Smooth muscle cell of the brain vasculature (primary cell): ENCODE measurements at regions not wholly inside any gene's neighbourhood (a gene's known extent, or its start where the extent isn't known, plus 50 kb on each side); places are given as distances from the start of the nearest gene placed in this dataset.
"Not testable (repeated sequence)": the region's sequence is repeated elsewhere in the genome, so short reads cannot be mapped to it uniquely, and the experiment has no call there.

Source experiments
- DNase-seq: peaks from one replicate; pipeline ENCODE4 v3.0.0-alpha.2; 2012; ENCODE audit warnings: low read depth, low spot score

DNA sequence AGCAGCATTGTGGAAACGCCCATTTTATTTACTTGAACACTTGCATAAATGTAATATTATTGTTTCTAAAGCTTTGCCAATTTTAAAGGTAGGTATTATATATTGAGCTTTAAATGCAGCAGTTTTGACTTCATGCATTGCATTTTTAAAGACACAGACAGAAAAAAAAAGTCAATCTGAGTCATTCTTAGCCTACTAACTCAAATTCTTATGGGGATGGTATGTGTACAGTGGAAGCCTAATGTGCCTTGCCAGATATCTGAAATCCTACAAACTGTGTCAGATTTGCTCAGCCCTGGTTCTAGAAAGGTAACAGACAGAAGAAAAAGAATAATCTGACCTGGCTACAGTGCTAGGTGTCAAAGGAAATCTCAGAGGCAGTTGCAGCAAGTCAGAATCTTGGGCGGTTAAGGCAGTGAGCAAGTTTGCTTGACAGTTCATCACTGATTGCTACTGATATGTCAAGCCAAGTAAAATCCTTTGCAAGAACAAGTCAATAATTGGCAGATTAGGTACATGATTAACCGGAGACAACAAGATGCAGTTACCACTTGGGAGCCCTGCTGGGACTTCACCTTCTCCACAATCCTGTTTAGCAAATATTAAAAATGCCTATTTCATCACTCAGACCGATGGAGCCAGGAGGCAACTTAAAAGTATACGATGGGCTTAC, 224.8 kb upstream of the WWC1 start:
- no peak for DNase-seq

DNA sequence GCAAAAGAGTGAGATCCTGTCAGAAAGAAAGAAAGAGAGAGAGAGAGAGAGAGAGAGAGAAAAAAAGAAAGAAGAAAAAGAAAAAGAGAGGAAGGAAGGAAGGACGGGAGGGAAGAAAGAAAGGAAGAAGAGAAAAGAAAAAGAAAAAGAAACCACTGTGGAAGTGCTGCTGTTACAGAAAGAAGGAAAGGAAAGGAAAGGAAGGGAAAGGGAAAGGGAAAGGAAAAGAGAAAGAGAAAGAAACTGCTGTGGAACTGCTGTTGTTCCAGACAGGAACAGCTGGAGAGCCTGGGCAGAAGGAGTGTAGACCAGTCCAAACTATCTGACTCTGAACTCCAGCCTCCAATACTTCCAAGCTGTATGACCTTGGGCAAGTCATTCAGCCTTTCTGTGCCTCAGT, 220.7 kb upstream of the WWC1 start:
- DNase-seq = no peak

DNA sequence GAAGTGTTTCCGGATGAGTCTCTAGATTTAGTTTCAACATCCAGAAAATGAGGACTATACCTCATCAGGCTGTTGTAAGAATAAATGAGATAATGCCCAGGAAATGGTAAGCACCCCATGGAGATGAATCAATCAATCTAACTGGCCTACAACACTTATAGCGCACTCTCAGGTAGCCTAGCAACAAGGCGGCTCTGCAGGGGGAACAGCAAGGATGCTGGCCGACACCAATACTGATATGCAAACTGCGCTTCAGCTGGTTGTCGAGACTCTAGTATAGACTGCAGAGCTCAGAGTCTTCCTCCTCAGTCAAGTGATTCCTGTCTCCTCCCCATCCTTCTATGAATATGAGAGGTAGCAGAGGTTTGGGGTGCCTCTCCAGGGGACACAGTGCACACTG, 218.8 kb upstream of the WWC1 start:
- DNase-seq = no peak

DNA sequence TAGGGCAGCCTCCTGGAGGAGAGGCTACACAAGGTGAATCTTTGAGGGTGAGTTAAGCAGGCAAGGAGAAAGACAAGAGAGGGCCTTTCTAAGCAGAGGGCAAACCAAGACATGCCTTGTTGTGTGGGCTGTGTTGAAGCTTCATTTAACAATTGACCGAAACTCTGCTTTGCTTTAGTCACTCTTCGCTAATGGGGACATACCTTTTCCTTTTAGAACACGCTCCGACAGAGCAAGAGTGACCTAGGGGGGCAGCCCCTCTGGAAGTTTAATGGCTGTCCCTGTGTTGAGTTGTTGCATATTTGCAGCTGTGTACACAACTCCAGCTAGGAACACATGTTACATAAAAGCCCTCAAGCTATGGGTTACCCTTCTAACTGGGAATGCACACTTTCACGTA, 218.1 kb upstream of the WWC1 start:
- no peak for DNase-seq

DNA sequence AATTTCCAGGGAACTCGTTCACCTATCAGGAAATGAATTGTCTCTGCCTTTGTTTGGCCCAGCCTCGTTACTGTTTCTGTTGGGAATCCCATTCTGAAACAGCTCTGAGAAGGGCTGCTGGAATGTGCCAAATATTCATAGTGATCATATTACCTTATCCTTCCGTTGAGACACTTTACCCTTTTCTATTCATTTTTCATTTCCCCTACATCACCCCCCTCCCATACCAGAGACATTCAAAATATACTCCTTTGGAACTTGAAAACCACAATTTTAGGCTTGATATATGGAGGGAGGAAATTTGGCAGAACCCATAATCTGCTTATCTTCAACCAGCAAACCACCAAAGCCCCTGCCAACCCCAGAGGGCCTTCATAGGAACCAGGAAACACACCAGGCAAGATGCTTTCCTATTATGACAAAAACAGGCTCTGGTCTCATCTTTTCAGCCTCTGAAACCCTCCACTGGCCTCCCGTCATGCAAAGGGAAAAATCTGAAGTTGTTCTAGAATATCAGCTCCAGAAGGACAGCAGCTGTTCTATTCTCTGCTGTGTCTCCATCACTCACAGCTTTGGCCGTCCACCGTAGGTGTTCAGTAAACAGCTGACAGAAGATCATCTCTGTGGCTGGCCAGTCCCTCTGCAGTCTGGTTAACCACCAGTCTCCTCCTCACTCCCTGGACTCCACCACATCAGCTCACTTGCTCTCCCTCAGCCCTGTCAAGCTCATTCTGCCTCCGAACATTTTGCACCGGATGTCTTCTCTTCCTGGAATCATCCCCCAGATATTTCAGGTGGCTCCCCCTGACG, 217.2 kb upstream of the WWC1 start:
- DNase-seq = no peak

DNA sequence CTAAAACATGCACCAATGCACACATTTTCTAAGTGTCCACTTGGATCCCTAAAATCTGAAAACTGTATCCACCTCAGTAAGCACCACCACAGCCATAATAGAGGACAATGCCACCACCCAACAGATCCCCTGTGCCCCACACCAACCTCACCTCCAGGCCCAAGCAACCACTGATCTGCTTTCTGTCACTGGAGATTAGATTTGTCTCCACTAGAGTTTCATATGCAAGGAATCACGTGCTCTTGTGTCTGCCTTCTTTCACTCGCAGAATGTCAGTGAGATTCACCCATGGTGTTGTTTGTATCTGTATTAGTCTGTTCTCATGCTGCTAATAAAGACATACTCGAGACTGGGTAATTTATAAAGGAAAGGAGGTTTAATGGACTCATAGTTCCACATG, 216.1 kb upstream of the WWC1 start:
- no peak for DNase-seq

DNA sequence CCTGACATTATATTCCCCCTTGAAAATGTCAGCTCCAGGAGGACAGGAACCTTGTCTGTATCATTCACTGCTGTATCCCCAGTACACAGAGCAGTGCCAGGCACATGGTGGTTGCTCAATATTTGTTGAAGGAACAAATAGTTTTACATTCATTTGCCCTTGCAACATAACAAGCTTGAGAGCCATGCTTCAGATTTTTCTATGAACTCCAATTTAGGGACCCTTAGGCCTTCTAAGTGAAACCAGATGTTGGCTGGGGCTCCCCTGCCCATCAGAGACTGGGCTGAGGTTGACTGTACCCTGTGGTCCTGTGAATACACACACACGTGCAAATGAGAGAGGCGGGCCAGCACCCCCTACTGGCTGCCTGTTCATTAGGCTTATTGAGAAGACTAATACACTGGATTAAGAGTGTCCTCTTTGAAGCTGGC, 214.9 kb upstream of the WWC1 start:
- no peak for DNase-seq

DNA sequence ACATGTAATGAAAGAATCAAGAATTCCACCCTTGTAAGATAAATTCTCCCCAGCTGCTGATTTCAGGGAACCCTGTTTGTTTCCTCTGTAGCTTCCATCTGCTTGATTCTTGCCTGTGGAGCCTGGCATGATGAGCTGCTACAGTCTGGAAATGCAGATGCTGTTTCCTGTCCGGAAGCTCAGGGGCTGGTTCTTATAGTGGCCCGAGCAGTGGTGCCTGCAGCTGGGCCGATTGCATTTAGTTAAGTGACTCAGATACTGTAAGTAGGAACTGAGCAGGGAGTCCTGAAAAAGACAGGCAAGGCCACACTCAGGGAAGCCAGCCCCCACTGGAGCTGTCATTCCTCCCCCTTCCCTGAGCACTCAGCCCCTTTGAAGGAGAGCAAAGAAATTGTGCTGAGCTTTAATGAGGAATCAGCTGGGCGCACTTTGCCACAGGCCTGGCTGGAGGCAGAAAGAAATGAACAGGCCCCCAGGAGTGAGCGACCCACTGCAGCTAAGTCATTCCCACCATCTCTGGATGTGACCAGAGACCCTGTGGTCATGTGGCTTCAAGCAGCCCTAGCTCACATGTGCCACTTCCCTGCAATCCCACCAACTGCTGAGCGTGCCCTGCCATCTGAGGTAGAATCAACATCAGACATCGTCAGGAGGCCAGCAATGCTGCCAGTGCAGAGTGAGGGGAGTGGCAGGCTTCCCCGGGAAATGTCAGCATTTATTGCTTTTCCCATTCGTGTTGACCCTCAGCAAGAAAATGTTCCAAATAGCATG, 206.0 kb upstream of the WWC1 start:
- DNase-seq = no peak

DNA sequence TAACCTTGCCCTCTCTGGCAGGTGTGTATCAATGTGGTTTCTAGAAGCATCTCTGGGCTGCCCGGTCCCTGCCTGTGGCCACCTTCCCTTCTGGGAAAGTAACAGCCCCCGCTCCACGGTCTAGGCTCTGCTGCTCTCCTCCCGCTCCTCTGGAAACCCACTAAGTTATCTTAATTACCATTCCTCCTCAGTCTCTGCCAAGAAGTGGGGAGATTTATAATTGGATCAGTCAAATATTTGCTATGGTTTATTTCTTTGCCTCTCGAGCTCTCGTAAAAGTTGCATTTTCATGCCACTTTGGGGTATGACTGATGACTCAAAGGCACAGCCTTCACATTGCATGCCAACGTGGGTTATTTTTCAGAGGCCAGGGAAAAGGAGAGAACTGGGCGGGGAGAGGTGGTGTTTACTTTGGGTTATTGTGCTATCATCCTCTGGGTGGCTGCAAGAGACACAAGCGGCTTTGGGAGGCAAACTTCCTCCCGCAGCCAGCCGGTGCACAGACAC, 205.3 kb upstream of the WWC1 start:
- DNase-seq = no peak

DNA sequence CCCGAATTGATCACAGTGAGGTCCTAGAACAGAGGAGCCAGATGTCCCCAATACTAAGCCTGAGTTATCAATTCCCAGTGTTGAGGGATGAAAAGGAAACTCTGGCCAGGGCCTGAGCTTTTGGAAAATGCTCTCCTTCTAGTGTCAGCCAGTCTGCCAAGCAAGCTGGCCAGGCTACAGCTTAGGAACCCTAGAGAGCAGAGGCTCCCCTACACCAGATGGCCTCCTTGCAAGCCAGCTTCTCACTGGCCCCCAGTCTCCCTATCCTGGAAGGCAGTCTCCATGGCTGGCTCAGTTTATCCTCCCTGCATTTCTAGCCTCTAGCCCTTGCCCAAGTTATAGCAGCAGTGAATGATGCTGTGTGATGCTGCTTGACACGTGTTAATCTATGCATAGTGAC, 204.7 kb upstream of the WWC1 start:
- DNase-seq = no peak

DNA sequence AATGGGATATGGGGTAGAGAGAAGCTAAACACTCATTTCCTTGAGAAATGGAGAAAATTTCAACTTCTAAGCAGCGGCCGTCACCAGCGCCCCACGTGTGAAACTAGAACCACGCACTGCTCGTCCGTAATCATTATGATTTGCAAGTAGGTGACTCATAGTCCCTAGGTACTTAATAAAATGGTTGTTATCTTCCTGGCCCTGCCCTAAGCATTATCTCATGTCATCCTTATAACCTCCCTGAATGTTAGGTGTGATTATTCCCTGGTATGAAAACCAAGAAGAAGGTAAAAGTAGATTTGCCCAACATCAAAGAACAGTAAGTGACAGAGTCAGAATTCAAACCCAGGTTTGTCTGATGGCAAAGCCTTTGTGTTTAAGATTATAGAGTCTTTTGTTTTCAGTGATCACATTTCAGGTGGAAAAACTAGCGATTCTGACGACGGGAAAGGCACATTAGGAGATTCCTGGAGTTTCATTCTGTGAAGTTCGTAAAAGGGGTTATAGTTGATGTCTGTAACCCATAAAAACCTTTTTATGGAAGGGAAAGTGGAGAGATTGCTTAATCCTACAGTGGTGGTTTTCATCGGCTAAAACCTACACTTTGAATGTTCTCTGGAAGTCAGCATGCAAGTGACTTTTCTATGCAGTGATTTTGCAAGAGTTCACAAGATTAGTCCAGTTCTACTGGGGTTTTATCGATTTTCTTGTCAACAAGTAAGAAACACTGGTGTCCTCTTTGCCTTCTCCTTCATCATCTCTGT, 202.9 kb upstream of the WWC1 start:
- no peak for DNase-seq

DNA sequence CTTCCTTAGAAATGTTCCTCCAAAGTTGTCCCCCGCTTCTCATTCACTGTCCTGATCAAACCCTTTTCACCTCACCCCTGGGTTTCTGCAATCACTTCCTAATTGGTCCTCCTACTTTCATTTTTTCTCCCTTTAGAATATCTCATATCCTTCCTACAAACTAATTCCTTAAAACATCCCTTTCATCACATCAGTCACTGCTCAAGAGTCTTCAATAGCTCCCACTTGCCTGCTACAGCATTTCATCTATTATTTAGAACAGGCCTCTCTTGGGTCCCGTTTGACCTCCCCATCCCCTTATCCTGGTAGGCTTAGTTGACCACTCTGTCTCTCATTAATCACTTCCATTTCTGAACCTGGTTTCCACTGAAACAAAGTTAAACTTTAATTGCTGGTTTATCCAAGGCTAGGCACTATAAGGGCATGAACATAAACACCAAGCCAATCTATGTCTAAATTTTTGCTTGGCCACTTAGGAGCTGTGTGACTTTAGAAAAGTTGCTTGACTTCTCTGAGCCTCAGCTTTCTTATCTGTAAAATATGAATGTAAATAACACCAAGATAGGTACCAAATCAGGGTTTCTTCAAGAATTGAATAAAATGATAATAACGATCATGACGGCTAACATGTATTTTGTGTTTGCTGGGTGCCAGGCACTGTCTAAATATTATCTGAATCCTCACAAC, 202.1 kb upstream of the WWC1 start:
- no peak for DNase-seq

DNA sequence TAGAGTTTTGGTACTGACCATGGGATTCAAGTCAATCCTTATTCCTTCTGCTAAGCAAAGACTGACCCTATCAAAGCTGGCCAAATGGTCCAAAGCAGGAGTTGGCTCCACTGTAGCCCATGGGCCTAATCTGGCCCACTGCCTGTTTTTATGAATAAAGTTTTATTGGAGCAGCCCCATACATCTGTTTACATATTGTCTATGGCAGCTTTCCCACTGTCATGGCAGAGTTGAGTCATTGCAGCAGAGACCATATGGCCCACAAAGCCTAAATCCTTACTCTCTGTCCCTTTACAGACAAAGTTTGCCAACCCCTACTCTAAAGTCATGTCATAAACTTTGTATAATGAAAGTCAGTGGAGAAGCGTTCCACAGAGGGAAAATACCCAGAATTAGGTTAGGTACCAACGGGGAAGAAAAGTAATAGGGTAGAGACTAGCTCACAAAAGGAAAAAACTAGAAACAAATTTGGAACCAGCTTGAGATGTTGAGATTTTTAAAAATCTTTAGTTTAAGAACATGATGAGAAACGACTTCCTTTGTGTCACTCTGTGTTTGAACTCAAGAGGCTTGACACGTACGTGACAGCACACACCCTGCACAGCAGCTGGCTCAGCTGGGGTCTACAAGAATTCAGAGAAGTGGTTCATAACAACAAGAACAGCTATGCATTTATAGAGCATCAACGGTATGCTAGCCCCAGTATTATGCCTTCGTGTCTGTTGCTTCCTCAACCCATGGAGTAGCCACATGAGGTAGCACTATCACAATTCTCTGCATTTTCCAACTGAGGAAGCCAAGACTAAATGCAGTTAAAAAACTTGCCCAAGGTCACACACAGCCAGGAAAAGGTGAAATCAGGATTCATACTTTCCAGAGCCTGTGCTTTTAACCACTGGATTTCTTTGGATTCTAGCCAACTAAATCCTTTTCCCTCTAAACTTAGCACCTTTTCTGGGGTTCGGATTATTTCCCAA, 198.9 kb upstream of the WWC1 start:
- DNase-seq = no peak

DNA sequence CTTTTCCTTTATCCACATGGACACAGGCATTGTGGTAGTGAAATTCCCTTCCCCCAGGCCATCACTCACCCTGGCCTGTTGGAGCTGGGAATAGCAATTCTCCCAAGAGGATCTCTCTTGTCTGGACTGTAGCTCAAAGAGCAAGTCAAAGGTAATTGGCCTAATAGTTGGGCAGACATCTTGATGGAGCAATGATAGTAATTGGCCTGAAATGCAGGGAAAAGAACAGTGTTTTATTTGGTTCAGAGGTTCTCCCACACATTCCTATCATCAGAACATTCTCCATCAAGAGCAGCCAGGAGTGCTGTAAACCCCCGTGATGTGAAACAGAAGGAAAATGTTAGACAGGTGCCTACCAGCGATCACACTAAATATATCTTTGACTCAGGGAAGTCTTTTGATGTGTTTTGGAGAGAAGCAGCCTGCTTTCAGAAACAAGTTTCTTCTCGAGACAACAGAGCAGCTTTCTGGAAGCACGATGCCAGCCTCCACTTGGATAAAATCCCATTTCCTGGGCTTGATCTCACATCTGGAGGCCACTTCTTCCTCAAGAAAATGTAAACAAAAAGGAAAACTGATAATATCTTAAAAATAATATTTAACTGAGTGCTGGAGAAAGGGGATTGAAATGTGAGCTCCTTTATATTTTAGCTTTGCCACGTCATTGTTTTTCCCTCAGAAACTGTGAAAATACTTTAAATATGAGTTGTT, 198.1 kb upstream of the WWC1 start:
- DNase-seq = no peak

DNA sequence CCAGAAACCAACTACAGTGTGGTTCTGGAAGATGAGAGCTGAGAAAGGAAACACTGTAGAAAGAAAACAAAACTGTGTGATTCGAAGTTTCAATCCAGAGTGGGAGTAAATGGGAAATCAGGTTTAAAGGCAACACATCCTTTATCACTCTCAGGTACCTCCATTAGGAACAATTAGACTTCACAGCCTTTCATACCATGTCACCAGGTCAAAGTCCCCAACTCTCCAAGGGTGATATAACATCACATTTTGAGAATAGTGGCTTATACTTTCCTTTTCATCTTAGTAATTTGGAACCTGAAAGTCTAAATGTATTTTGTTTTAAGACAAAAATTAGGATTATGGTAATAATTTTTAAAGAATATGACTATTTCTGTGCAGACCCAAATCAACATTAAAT, 194.9 kb upstream of the WWC1 start:
- DNase-seq = no peak

DNA sequence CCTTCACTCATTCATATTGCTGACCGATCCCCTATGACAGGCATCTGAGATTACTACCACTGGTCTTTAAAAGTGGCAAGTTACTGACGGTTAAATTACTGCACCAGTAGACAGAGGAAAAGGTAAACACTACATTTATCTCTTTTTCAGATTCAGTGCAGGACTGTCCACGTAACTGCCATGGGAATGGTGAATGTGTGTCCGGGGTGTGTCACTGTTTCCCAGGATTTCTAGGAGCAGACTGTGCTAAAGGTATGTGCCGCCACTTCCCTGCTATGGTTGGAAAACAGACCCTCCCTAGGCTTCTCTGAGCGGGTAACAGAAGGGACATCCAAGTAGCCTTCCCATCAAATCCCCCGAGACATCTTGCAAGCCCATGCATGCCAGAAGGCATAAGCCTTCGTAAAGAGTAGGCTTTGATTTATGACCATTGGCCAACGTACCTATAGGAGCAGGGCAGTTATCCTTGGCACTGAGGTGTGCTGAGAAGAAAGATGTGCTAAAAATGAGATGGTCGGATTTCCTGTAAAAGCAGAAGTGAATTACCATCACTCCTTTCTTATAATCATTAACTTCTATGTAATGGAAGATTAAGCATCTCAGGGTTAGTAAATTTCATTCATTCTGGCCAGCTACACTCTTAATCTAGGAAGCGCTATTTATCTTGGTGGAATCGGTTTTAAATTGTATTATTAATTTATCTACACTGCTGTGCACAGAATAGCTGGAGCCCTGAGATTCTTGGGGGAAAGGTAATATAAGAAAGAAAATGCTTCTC, 193.4 kb upstream of the WWC1 start:
- no peak for DNase-seq

DNA sequence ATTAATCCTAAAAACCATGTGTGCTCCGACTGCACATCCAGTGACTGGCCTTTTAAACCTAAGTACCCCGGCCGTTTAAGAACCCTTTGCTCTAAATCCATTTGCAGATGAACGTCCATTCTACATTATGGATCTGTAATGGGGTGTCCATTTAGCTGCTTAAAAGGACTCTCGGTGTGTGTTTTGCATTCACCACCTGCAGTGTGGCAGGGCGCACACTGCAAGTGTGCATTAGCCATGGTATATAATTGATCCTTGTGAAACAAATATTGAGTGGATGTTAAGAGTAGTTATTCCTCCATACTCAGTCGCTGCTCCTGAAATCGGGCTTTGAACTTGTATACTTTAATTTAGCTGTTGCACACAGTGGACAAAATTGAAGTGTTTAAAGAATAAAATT, 190.1 kb upstream of the WWC1 start:
- DNase-seq = no peak

DNA sequence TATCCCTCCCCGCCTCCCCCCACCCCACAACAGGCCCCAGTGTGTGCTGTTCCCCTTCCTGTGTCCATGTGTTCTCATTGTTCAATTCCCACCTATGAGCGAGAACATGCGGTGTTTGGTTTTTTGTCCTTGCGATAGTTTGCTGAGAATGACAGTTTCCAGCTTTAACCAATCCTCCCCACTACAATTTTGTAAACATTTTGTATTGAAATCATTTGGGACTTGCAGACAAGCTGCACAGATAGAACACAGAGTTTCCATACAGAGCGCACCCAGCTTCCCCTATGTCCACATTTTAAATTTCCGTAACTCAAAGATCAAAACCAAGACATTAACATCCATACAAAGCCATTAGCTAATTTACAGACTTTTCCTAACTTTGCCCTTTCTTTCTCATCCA, 188.4 kb upstream of the WWC1 start:
- not testable (repeated sequence) for DNase-seq
